ENCODE measurements at regions not wholly inside any gene's neighbourhood (a gene's known extent, or its start where the extent isn't known, plus 50 kb on each side); places are given as distances from the start of the nearest gene placed in this dataset.

- TF ChIP-seq PCBP2 (optimal IDR thresholded peaks at IDR 0.05; ENCODE audit: low read depth, low read length, poor library complexity, severe bottlenecking), result no peak
- no peak for TF ChIP-seq SALL1 (CRISPR knock-in tag; IDR thresholded peaks at IDR 0.05)
- TF ChIP-seq TAF1 (CRISPR knock-in tag; IDR thresholded peaks at IDR 0.05), result no peak
- no peak for TF ChIP-seq DPF2 (CRISPR knock-in tag; IDR thresholded peaks at IDR 0.05; ENCODE audit: borderline replicate concordance, low read depth)
- no peak for TF ChIP-seq ZSCAN25 (CRISPR knock-in tag; IDR thresholded peaks at IDR 0.05)
These were observed 914.8 kb downstream of the DCDC2C start (continued) for GRCh38 chr2:4618141-4618540.

- no peak for ATAC-seq
- ChIA-PET POLR2A (no interaction called here), CTCF (ENCODE audit: low intra/inter-chr PET ratio, low total read pairs) (no interaction called here)
- 56% methylated on average over 12 of the region's 12 CpGs for WGBS (ENCODE audit: low lambda C conversion rate)
- in situ Hi-C loops (cut with HindIII; ENCODE audit: extremely low pct_ligation_motif_present, low pct_unique_long_range_greater_than_20kb), result no loop called here
- Histone ChIP-seq H3K27me3 (ENCODE audit: control insufficient read depth in 1 of 2, insufficient read depth in 2 of 2, low read length in 2 of 2) (no peaks in the 10 kb centered on the region), H3K27ac (ENCODE audit: extremely low read length, insufficient read depth, low read length) (no peak overlapping the region), H3K9me3 (ENCODE audit: low read length) (peaks cover 79% of the 10 kb centered on the region), H4K20me1 (ENCODE audit: insufficient read depth, low read length) (no peaks in the 10 kb centered on the region), H3K4me1 (ENCODE audit: insufficient read depth, low read length) (no peaks in the 10 kb centered on the region), H3K4me3 (replicated peaks in 1 of 3; ENCODE audit: insufficient read depth in 1 of 3, low read depth in 2 of 3, low read length in 3 of 3) (no peak overlapping the region), H3K9ac (ENCODE audit: insufficient read depth, low read depth, low read length) (no peak overlapping the region), H3K79me2 (ENCODE audit: insufficient read depth, low read length) (no peaks in the 10 kb centered on the region), H2AFZ (ENCODE audit: low read length) (no peak overlapping the region), H3K36me3 (replicated peaks in 1 of 2; ENCODE audit: control insufficient read depth in 1 of 2, insufficient read depth in 2 of 2, low read length in 2 of 2) (no peaks in the 10 kb centered on the region), H3K4me2 (ENCODE audit: low read depth, low read length) (no peak overlapping the region)
- no peak for TF ChIP-seq RBAK (CRISPR knock-in tag; IDR thresholded peaks at IDR 0.05)
- TF ChIP-seq ZNF777 (CRISPR knock-in tag; IDR thresholded peaks at IDR 0.05), result no peak
- TF ChIP-seq RBM22 (optimal IDR thresholded peaks at IDR 0.05; ENCODE audit: low read length), result no peak
- no peak for TF ChIP-seq CREM (IDR thresholded peaks at IDR 0.05)
- TF ChIP-seq CREM (CRISPR knock-in tag; IDR thresholded peaks at IDR 0.05), result no peak
- TF ChIP-seq MAFF (IDR thresholded peaks at IDR 0.05; ENCODE audit: low read depth, low read length), result peak; percentile 98
- no peak for TF ChIP-seq ZBTB21 (CRISPR knock-in tag; IDR thresholded peaks at IDR 0.05)
- TF ChIP-seq ZNF572 (CRISPR knock-in tag; IDR thresholded peaks at IDR 0.05), result no peak
- TF ChIP-seq FOXO4 (CRISPR knock-in tag; conservative IDR thresholded peaks at IDR 0.05), result no peak
- no peak for TF ChIP-seq PCBP1 (IDR thresholded peaks at IDR 0.05; ENCODE audit: borderline replicate concordance, low read depth, low read length)
- TF ChIP-seq MAFK (conservative IDR thresholded peaks at IDR 0.05 in 1 of 2, IDR thresholded peaks at IDR 0.05 in 1 of 2; ENCODE audit: low read length in 2 of 2), result peak; percentile 99
- peak; percentile 79 for TF ChIP-seq NFE2L2 (IDR thresholded peaks at IDR 0.05; ENCODE audit: low read length)
- TF ChIP-seq TBX3 (IDR thresholded peaks at IDR 0.05; ENCODE audit: borderline replicate concordance), result no peak
- no peak for TF ChIP-seq SNAPC2 (CRISPR knock-in tag; IDR thresholded peaks at IDR 0.05)
- TF ChIP-seq, protein P1, sequence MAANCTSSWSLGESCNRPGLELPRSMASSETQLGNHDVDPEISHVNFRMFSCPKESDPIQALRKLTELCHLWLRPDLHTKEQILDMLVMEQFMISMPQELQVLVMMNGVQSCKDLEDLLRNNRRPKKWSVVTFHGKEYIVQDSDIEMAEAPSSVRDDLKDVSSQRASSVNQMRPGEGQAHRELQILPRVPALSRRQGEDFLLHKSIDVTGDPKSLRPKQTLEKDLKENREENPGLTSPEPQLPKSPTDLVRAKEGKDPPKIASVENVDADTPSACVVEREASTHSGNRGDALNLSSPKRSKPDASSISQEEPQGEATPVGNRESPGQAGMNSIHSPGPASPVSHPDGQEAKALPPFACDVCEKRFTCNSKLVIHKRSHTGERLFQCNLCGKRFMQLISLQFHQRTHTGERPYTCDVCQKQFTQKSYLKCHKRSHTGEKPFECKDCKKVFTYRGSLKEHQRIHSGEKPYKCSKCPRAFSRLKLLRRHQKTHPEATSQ (CRISPR knock-in tag; IDR thresholded peaks at IDR 0.05; ENCODE audit: borderline replicate concordance), result no peak
- no peak for FAIRE-seq
- BruUV-seq (replicated peaks), result no TSS peak
- intact Hi-C loops (cut with micrococcal nuclease; ENCODE audit: unreplicated experiment), result no loop called here
- DNase-seq (ENCODE audit: low spot score), result no peak
These were observed 915.4 kb downstream of the DCDC2C start for GRCh38 chr2:4618630-4619228.
